IMR-90 (cell line): ENCODE measurements at regions not wholly inside any gene's neighbourhood (a gene's known extent, or its start where the extent isn't known, plus 50 kb on each side); places are given as distances from the start of the nearest gene placed in this dataset.

ENCODE experiments used
- ATAC-seq: fragments of 200-7000 bp; cut with Tn5 transposase; 2 replicates; pipeline ENCODE4 v1.9.1; 2020; ENCODE audit warnings: low read depth, mild to moderate bottlenecking, moderate library complexity
- BruUV-seq: library from RNA; stranded (reverse); fragments of 400-500 nt; replicated peaks from 2 replicates; lab custom pipeline; 2021; lab: Mats Ljungman, UMichigan
- CTCF ChIA-PET: fragments of 300-600 bp; formaldehyde crosslinking; extraction: SDS; loops from one replicate; lab custom pipeline; 2021; ENCODE audit warnings: antibody characterized with exemption; lab: Yijun Ruan, JAX
- POLR2A ChIA-PET: fragments of 300-600 bp; sonication (Branson Sonifier 250); formaldehyde crosslinking; loops from one replicate; lab custom pipeline; 2022; ENCODE audit warnings: antibody characterized with exemption; ENCODE audit not compliant: unreplicated experiment; lab: Charles Lee
- DNase-seq: peaks from one replicate; pipeline ENCODE4 v3.0.0; 2013
- H2AFZ ChIP-seq: replicated peaks from 2 replicates; pipeline ENCODE3; 2013; ENCODE audit warnings: low read length, mild to moderate bottlenecking; ENCODE audit not compliant: poor library complexity
- H2AK5ac ChIP-seq: 2 replicates; pipeline ENCODE4 v1.6.1; 2013; ENCODE audit warnings: low read depth, low read length, inconsistent platforms
- H2AK9ac ChIP-seq: replicated peaks from 2 replicates; pipeline ENCODE3; 2013; ENCODE audit warnings: mild to moderate bottlenecking, low read depth, low read length, moderate library complexity; ENCODE audit not compliant: poor library complexity
- H2BK120ac ChIP-seq: 2 replicates; pipeline ENCODE4 v1.6.1; 2013; ENCODE audit warnings: low read depth, low read length, inconsistent platforms
- H2BK15ac ChIP-seq: 3 replicates; pipeline ENCODE4 v1.6.1; 2013; ENCODE audit warnings: low read depth, low read length, inconsistent platforms
- H2BK20ac ChIP-seq: 2 replicates; pipeline ENCODE4 v1.6.1; 2013; ENCODE audit warnings: low read depth, mild to moderate bottlenecking, inconsistent platforms, low read length, moderate library complexity
- H2BK5ac ChIP-seq: 2 replicates; pipeline ENCODE4 v1.6.1; 2013; ENCODE audit warnings: mild to moderate bottlenecking, low read depth, low read length, inconsistent platforms; ENCODE audit not compliant: poor library complexity, severe bottlenecking
- H3K14ac ChIP-seq: replicated peaks from 2 replicates; pipeline ENCODE4 v1.6.1; 2013; ENCODE audit warnings: low read depth, low read length, inconsistent platforms
- H3K18ac ChIP-seq: 2 replicates; pipeline ENCODE4 v1.6.1; 2013; ENCODE audit warnings: low read depth, low read length, control low read depth
- H3K23ac ChIP-seq: 2 replicates; pipeline ENCODE4 v1.6.1; 2013; ENCODE audit warnings: low read depth, low read length, inconsistent platforms
- H3K27ac ChIP-seq: 2 replicates; pipeline ENCODE4 v1.5.1; 2013; ENCODE audit warnings: mild to moderate bottlenecking, control low read depth, low read length; ENCODE audit not compliant: insufficient read depth
- H3K27me3 ChIP-seq: 2 replicates; pipeline ENCODE4 v1.6.1; 2013; ENCODE audit warnings: low read length; ENCODE audit not compliant: control insufficient read depth, insufficient read depth
- H3K36me3 ChIP-seq: 2 replicates; pipeline ENCODE4 v1.6.1; 2013; ENCODE audit warnings: low read length, mixed read lengths; ENCODE audit not compliant: control insufficient read depth, insufficient read depth
- H3K4ac ChIP-seq: 2 replicates; pipeline ENCODE4 v1.6.1; 2013; ENCODE audit warnings: low read depth, low read length, inconsistent platforms
- H3K4me1 ChIP-seq: 2 replicates; pipeline ENCODE4 v1.6.1; 2013; ENCODE audit warnings: low read length, mixed read lengths; ENCODE audit not compliant: control insufficient read depth, insufficient read depth
- H3K4me2 ChIP-seq: 2 replicates; pipeline ENCODE4 v1.6.1; 2013; ENCODE audit warnings: low read depth, mild to moderate bottlenecking, control low read depth, low read length, moderate library complexity
- H3K4me3 ChIP-seq: 2 replicates; pipeline ENCODE4 v1.5.1; 2013; ENCODE audit warnings: low read depth, mild to moderate bottlenecking, control low read depth, low read length, moderate library complexity; ENCODE audit not compliant: insufficient read depth
- H3K56ac ChIP-seq: 2 replicates; pipeline ENCODE4 v1.6.1; 2013; ENCODE audit warnings: low read length, inconsistent platforms; ENCODE audit not compliant: insufficient read depth; ENCODE audit errors: extremely low read depth
- H3K79me1 ChIP-seq, 2 experiments: 2 replicates each; pipeline ENCODE4 v1.6.1; 2013; ENCODE audit warnings: low read length in 2 of 2, inconsistent platforms in 1 of 2, low read depth in 1 of 2
- H3K9ac ChIP-seq: 2 replicates; pipeline ENCODE4 v1.6.1; 2013; ENCODE audit warnings: low read depth, low read length, control low read depth
- H3K9me1 ChIP-seq: 2 replicates; pipeline ENCODE4 v1.6.1; 2013; ENCODE audit warnings: low read length, inconsistent platforms; ENCODE audit not compliant: insufficient read depth
- H3K9me3 ChIP-seq: 2 replicates; pipeline ENCODE4 v1.6.1; 2013; ENCODE audit warnings: low read length; ENCODE audit not compliant: control insufficient read depth, insufficient read depth
- H4K20me1 ChIP-seq: 2 replicates; pipeline ENCODE4 v1.6.1; 2013; ENCODE audit warnings: low read length, inconsistent platforms; ENCODE audit not compliant: insufficient read depth
- H4K5ac ChIP-seq: 2 replicates; pipeline ENCODE4 v1.6.1; 2013; ENCODE audit warnings: mild to moderate bottlenecking, low read depth, low read length, control low read depth
- H4K8ac ChIP-seq, 2 experiments: 2 replicates each; pipeline ENCODE4 v1.6.1; 2013; ENCODE audit warnings: low read depth in 2 of 2, low read length in 2 of 2, control low read depth in 1 of 2, inconsistent platforms in 1 of 2
- H4K91ac ChIP-seq: 2 replicates; pipeline ENCODE4 v1.6.1; 2013; ENCODE audit warnings: low read depth, low read length, inconsistent platforms; ENCODE audit not compliant: insufficient read depth
- BHLHE40 ChIP-seq: fragments of 150-350 bp; IDR thresholded peaks from 2 replicates; pipeline ENCODE4 v1.6.1; 2016; ENCODE audit warnings: mild to moderate bottlenecking, low read depth, low read length
- CEBPB ChIP-seq: IDR thresholded peaks from 2 replicates; pipeline ENCODE4 v1.6.1; 2012; ENCODE audit warnings: low read depth, low read length, improper control_type of control experiment
- CHD1 ChIP-seq: IDR thresholded peaks from 2 replicates; pipeline ENCODE4 v1.6.1; 2012; ENCODE audit warnings: low read depth, low read length, improper control_type of control experiment
- CTCF ChIP-seq: conservative IDR thresholded peaks from 2 replicates; pipeline ENCODE4 v1.5.1; 2012; ENCODE audit warnings: mild to moderate bottlenecking, low read depth, low read length, improper control_type of control experiment
- ELK1 ChIP-seq: fragments of 150-350 bp; IDR thresholded peaks from 2 replicates; pipeline ENCODE4 v1.6.1; 2016; ENCODE audit warnings: low read depth, mild to moderate bottlenecking, low read length, moderate library complexity, borderline replicate concordance
- FOS ChIP-seq: fragments of 150-350 bp; IDR thresholded peaks from 2 replicates; pipeline ENCODE4 v1.6.1; 2016; ENCODE audit warnings: low read depth, low read length
- MAFK ChIP-seq: IDR thresholded peaks from 2 replicates; pipeline ENCODE4 v1.6.1; 2012; ENCODE audit warnings: low read depth, low read length, improper control_type of control experiment
- MAZ ChIP-seq: IDR thresholded peaks from 2 replicates; pipeline ENCODE4 v1.6.1; 2012; ENCODE audit warnings: low read depth, mild to moderate bottlenecking, low read length, improper control_type of control experiment, moderate library complexity, borderline replicate concordance
- MXI1 ChIP-seq: IDR thresholded peaks from 2 replicates; pipeline ENCODE4 v1.6.1; 2012; ENCODE audit warnings: low read depth, mild to moderate bottlenecking, low read length, moderate library complexity, borderline replicate concordance
- NFE2L2 ChIP-seq: fragments of 150-350 bp; IDR thresholded peaks from 2 replicates; pipeline ENCODE4 v1.6.1; 2016; ENCODE audit warnings: low read depth, mild to moderate bottlenecking, low read length
- POLR2A ChIP-seq: IDR thresholded peaks from 2 replicates; pipeline ENCODE4 v1.6.1; 2012; ENCODE audit warnings: mild to moderate bottlenecking, low read depth, low read length
- RAD21 ChIP-seq: IDR thresholded peaks from 2 replicates; pipeline ENCODE4 v1.6.1; 2012; ENCODE audit warnings: low read length, improper control_type of control experiment
- RCOR1 ChIP-seq: IDR thresholded peaks from 2 replicates; pipeline ENCODE4 v1.6.1; 2012; ENCODE audit warnings: mild to moderate bottlenecking, low read length, improper control_type of control experiment; ENCODE audit not compliant: insufficient replicate concordance
- RFX5 ChIP-seq: IDR thresholded peaks from 2 replicates; pipeline ENCODE4 v1.8.0; 2012; ENCODE audit warnings: low read depth, mild to moderate bottlenecking, low read length, moderate library complexity
- SMC3 ChIP-seq: fragments of 150-350 bp; IDR thresholded peaks from 2 replicates; pipeline ENCODE4 v1.6.1; 2016; ENCODE audit warnings: low read depth, mild to moderate bottlenecking, antibody characterized with exemption, low read length, moderate library complexity
- USF2 ChIP-seq: fragments of 150-350 bp; IDR thresholded peaks from 2 replicates; pipeline ENCODE4 v1.6.1; 2017; ENCODE audit warnings: mild to moderate bottlenecking, antibody characterized with exemption, low read length, low read depth
- WGBS, 2 experiments: methylation state at CpG; one replicate each; pipeline versions ENCODE4 v1.1.5 to v1.1.7; 2013; ENCODE audit warnings: missing lambda C conversion rate in 2 of 2; ENCODE audit not compliant: insufficient read length in 1 of 2; ENCODE audit errors: extremely low coverage in 2 of 2; 5-methylcytosine and 5-hydroxymethylcytosine counted together
- dilution Hi-C: fragments of 300-500 bp; cut with HindIII; formaldehyde crosslinking; loops from one replicate; pipeline ENCODE4 v1.14.3; 2018; ENCODE audit warnings: low sequenced_read_pairs; ENCODE audit not compliant: unreplicated experiment
- in situ Hi-C: fragments of 300-500 bp; cut with MboI; formaldehyde crosslinking; loops from 3 replicates; pipeline ENCODE4 v1.14.3; 2019; ENCODE audit warnings: low sequenced_read_pairs, inconsistent platforms, mixed read lengths
- intact Hi-C: fragments of 100-400 bp; cut with micrococcal nuclease; formaldehyde crosslinking; loops from 2 replicates; pipeline ENCODE4 v1.10.0; 2022

- Histone ChIP-seq H2AK9ac (no peak overlapping the region), H4K91ac (no peak overlapping the region), H3K4me1 (no peaks in the 10 kb centered on the region), H3K79me1 (no peaks in the 10 kb centered on the region), H3K4me2 (no peak overlapping the region), H2AFZ (no peak overlapping the region), H4K5ac (no peak overlapping the region), H3K9me1 (no peaks in the 10 kb centered on the region), H3K56ac (no peak overlapping the region), H3K4ac (no peak overlapping the region), H3K9me3 (no peaks in the 10 kb centered on the region), H4K20me1 (no peaks in the 10 kb centered on the region), H3K9ac (no peak overlapping the region), H3K36me3 (no peaks in the 10 kb centered on the region), H3K4me3 (no peak overlapping the region), H3K18ac (no peak overlapping the region), H4K8ac (no peak overlapping the region), H2BK120ac (no peak overlapping the region), H3K27me3 (no peaks in the 10 kb centered on the region), H2BK5ac (no peak overlapping the region), H3K23ac (no peak overlapping the region), H2BK15ac (no peak overlapping the region), H2BK20ac (no peak overlapping the region), H3K27ac (no peak overlapping the region), H2AK5ac (no peak overlapping the region), H3K14ac (no peak overlapping the region)
- peak; percentile 28 for DNase-seq
- dilution Hi-C loops: no loop called here
- no TSS peak for BruUV-seq
- in situ Hi-C loops: no loop called here
- peak; percentile 35; the same call in 1 of the 2 replicates for ATAC-seq
- ChIA-PET POLR2A (no interaction called here), CTCF (no interaction called here)
- intact Hi-C loops: no loop called here
- 100% methylated on average over 1 of the region's 1 CpG; no CpG with 5 or more reads in 1 of the 2 experiments for WGBS, 2 experiments
- TF ChIP-seq FOS: no peak
- TF ChIP-seq ELK1: no peak
- no peak for TF ChIP-seq BHLHE40
- no peak for TF ChIP-seq CTCF
- no peak for TF ChIP-seq CEBPB
- no peak for TF ChIP-seq MAFK
- TF ChIP-seq POLR2A: no peak
- no peak for TF ChIP-seq MXI1
- no peak for TF ChIP-seq NFE2L2
- TF ChIP-seq CHD1: no peak
- no peak for TF ChIP-seq RFX5
- TF ChIP-seq SMC3: no peak
- TF ChIP-seq USF2: no peak
- no peak for TF ChIP-seq RCOR1
- TF ChIP-seq RAD21: no peak
- no peak for TF ChIP-seq MAZ
Measured at GRCh38 chr14:83575301-83575700, 1954.6 kb upstream of the FLRT2 start.
